A549 (cell line): ENCODE measurements at regions not wholly inside any gene's neighbourhood (a gene's known extent, or its start where the extent isn't known, plus 50 kb on each side); places are given as distances from the start of the nearest gene placed in this dataset.

ENCODE experiments used
- CBX2 ChIP-seq: fragments of 200-600 bp; sonication (generic); IDR thresholded peaks from 2 replicates; pipeline ENCODE4 v1.6.1; 2016; ENCODE audit warnings: low read depth, mild to moderate bottlenecking, borderline replicate concordance
- EP300 ChIP-seq, 2 experiments: fragments of >200 bp; sonication (Bioruptor Twin); formaldehyde crosslinking; IDR thresholded peaks; 2 replicates in 1 of 2; 3 replicates in 1 of 2; pipeline ENCODE4 v1.6.1; 2016 to 2017
- HOXB5 ChIP-seq: fragments of 250-450 bp; sonication (Bioruptor Pico); IDR thresholded peaks from 2 replicates; pipeline ENCODE4 v1.5.0; 2020; ENCODE audit warnings: mild to moderate bottlenecking, moderate library complexity
- PHF8 ChIP-seq: fragments of 200-600 bp; sonication (generic); IDR thresholded peaks from 2 replicates; pipeline ENCODE4 v1.6.1; 2016; ENCODE audit warnings: low read depth, mild to moderate bottlenecking, antibody characterized with exemption, moderate library complexity, borderline replicate concordance
- POLR2A ChIP-seq: IDR thresholded peaks from 2 replicates; pipeline ENCODE4 v1.6.1; 2012; ENCODE audit warnings: mild to moderate bottlenecking, low read length
- RARB ChIP-seq: fragments of 250-450 bp; sonication (Bioruptor Pico); IDR thresholded peaks from 2 replicates; pipeline ENCODE4 v1.8.0; 2021; ENCODE audit warnings: mild to moderate bottlenecking, moderate library complexity
- TF ChIP-seq, protein P1 (sequence below): fragments of >200 bp; sonication (Bioruptor Twin); formaldehyde crosslinking; IDR thresholded peaks from 3 replicates; pipeline ENCODE4 v1.5.1; 2016

DNA sequence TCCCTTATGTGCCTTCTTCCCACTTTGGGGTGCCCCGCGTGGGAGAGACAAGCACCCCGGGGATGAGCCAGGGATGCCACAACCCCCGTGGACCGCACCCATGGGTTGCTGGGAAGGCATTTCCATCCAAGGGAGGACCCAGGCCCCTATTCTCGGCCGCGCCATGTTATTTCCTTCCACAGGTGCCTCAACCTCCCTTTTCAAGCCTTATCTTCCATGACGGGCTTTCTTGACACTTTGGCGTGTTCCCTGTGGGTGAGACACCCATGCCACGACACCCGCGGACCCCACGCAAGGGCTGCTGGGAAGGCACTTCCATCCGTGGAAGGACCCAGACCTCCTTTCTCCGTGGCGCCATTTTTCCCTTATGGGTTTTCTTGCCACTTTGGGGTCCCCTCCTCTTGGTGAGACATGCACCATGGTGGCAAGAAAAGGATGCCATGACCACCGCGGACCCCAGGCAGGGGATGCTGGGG is 269.2 kb downstream of the ALG10 start:
- TF ChIP-seq POLR2A = no peak
- no peak for TF ChIP-seq RARB (CRISPR knock-in tag)
- no peak for TF ChIP-seq CBX2
- TF ChIP-seq HOXB5 = no peak
- TF ChIP-seq PHF8 = no peak
- TF ChIP-seq, protein P1, sequence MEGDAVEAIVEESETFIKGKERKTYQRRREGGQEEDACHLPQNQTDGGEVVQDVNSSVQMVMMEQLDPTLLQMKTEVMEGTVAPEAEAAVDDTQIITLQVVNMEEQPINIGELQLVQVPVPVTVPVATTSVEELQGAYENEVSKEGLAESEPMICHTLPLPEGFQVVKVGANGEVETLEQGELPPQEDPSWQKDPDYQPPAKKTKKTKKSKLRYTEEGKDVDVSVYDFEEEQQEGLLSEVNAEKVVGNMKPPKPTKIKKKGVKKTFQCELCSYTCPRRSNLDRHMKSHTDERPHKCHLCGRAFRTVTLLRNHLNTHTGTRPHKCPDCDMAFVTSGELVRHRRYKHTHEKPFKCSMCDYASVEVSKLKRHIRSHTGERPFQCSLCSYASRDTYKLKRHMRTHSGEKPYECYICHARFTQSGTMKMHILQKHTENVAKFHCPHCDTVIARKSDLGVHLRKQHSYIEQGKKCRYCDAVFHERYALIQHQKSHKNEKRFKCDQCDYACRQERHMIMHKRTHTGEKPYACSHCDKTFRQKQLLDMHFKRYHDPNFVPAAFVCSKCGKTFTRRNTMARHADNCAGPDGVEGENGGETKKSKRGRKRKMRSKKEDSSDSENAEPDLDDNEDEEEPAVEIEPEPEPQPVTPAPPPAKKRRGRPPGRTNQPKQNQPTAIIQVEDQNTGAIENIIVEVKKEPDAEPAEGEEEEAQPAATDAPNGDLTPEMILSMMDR = no peak
- TF ChIP-seq EP300 (IDR thresholded peaks at IDR 0.05) = no peak
